ENCODE measurements at regions not wholly inside any gene's neighbourhood (a gene's known extent, or its start where the extent isn't known, plus 50 kb on each side); places are given as distances from the start of the nearest gene placed in this dataset.

DNA sequence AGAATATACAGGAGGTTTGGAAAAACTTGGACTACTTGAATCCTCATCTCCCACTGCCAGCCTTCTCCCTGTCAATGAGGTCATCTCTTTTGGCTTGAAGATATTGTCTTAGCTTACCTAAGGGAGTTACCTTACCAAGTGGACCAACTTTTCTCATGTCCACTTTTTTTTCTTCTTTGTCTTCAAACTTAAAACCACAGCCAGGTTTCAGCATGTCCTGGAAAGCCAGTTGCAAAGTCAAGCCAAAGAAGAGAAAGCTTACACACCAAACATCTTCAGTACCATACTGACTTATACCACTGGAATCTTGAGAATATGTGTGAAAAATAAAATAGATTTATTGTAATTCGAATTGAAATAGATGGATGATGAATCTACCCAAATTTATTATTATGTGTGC, 520.5 kb downstream of the HTR7 start:
- ATAC-seq = no peak

DNA sequence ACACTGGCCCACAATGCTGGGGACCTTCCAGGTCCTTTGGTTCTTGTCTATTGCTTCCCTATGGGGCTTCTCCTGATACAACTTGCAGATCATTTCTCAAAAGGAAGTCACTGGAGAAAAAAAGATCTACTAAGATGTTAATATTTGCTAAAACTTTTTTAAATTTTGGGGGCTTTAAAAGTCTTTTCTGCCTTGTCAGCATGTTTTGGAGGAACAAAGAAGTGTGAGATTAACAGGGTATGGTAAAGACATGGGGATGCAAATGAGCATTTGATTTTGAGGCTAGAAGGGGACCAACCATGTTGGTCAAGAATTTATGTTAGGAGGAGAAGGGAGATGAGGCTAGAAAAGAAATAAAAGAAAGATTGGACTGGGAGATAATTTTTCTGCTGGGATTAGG, 515.4 kb downstream of the HTR7 start:
- no peak for ATAC-seq

DNA sequence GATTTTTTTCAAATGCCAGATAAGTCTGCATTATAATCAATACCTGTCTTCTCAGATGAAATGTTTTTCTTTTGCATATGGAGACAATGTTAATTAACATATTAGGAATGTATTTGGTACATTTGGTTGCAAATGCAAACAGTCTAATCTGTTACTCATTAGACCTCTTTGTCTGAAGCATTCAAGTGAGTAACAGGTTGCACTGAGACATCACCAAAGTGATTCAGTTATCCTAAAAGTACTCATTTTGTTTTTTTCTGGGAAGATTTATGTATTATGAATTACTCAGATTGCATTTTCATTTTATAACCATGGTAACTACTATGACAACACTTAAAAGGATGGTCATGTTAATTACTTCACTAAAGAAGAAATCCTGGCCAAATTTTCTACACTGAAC, 513.6 kb downstream of the HTR7 start:
- ATAC-seq = no peak

DNA sequence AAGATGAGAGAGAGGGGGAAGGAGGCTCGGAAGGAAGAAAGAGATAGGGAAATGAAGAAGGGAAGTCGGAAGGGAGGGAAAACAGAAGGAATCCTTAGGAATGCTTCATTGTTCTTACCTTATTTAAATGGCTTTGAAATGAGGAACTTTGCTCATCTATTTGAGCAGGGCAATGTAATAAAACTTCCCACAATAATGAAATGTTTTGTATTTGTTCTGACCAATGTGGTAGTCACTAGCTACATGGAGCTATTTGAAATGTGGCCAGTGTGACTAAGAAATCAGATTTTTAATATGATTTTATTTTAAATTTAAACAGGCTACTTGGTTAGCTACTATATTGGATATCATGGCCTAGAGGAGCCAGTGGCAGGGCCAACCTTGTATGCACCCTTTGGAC, 510.6 kb downstream of the HTR7 start:
- no peak for ATAC-seq

DNA sequence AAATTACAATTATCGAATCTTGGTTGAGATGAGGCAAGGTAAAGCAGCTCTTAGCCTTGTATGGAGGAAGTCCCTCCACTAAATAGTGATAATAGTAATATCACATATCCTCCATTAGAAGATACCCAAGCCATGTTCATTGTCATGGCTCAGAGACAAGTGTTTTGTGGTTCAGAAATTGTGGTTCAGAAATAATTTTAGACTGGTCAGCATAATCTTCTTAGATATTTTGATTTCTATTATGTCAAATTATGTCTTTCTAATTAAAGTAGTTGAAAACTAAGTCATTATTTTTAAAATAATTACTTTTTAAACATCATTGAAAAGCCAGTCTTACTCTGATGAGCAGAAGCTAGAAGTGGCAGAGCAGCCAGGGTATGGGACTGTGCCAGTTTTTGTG, 507.7 kb downstream of the HTR7 start:
- ATAC-seq = no peak

DNA sequence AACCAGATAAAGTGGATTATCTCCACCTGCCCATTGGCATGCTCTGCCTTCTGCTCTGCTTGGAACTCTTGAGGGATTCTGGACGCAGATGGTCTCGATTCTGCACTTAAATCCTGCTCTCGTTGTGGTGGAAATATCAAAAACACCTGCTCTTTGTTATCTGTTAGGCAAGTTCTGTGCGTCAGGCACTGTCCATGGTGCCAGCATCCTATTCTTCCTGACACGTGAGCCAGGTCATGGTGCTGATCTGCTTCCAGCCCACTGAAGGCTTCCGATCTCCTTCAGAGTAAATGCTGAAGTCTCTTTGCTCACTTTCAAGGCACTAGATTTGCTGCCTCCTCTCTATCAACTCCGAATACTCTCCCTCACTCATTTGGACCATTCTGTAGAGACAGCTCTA, 505.6 kb downstream of the HTR7 start:
- ATAC-seq = no peak

DNA sequence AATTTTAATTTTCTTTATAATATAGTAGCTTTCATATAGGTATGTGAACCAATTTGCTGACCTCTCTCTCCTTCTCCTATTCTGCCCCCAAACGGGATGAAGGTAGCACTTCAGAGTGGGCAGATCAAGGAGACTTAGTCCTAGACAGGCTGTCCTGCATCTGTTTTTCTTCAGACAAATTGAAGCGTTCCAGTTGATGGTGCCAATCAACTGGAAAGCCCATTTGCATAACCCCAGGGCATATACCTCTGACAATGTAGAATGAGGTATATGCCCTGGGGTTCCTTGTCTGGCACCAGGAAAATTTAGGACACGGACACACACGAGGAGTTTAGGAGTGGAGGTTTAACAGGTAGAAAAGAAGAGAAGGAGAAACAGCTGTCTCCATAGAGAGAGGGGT, 502.9 kb downstream of the HTR7 start:
- no peak for ATAC-seq

DNA sequence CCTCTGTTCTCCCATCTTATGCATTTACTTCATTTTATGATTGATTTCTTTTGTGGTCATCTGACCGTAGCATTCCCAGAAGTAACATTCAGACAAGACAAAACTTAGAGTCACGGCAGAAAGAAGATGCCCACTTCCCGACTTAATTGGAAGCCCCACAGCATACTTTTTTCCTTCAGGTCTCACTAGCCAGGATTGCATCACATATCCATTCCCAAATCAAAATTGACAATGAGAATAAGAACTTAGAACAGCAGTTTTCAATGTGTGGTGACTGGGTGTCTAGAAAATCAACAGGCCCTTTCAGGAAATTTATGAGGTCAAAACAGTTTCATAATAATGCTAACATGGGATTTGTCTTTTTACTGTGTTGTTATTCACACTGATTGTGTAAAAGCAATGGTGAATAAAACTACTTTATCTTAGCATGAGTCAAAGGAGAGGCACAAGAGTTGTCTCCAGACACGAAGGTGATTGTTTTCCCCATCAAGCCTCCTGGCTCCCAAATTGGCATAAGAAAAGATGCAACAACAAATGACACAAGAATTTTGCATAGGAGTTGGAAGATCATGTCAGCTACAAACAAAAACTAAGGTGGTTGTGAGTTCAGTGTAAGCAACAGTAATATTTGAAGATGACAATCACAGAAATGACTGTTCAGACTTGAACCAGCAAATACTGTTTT, 493.9 kb downstream of the HTR7 start:
- ATAC-seq = no peak

DNA sequence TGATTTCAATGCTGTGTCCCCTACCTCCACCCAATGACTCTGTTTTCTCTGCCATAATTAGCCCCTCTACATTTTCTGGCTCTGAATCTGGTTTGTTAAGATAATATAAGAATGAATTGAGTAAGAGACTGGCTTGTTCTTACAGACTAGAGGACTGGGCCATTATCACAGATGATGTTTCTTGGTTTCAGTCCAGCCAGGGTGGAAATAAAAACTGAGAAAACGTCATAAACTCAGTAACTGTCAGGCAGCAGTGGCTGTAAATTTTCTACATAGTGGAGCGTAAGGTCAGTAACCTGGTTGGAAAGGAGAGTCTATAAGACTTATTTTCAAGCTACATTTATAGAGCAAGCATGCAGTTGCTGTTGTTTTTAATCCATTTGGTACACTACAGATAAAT, 485.4 kb downstream of the HTR7 start:
- ATAC-seq = no peak

DNA sequence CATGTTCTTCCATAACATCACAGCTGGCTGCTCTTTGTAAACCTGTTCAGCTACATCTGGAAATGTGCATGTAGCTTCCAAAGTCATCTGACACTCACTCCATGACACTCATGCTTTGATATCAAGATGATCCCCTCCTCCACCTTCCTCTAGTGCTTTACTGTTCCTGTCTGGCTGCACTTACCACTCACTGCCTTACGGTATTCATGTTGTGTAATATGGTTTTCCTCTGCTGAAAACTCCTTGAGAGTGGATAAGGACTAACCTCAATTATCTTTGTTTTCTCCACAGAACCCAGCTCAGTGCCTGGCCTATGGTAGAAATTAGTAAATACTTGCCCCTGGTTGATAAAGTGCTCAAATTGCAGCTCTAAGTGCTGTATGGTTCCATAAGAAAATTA, 483.9 kb downstream of the HTR7 start:
- ATAC-seq = no peak

DNA sequence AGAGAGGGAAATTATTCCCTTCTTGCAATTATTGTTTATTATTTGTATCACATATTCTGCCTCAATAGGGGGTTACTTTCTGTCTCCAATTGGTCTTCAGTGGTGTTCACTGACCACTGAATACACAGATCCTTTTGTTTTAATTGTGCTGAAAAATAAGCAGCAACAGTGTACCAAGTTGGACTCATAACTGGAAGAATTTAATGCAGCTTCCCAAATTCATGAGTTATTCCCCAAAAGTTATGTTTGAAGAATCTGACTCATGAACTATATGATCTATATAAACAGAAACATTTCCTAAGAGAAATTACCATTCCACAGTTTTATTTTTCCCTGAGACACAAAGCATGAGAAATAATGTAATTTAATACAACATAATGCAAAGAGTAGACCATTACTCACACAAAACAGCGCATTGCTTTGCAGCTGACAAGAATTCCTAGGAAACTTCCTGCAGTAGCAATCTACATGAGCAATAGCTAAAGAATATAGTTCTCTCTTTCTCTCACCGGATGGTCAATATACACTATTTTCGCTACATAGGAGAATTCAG, 479.2 kb downstream of the HTR7 start:
- no peak for ATAC-seq

DNA sequence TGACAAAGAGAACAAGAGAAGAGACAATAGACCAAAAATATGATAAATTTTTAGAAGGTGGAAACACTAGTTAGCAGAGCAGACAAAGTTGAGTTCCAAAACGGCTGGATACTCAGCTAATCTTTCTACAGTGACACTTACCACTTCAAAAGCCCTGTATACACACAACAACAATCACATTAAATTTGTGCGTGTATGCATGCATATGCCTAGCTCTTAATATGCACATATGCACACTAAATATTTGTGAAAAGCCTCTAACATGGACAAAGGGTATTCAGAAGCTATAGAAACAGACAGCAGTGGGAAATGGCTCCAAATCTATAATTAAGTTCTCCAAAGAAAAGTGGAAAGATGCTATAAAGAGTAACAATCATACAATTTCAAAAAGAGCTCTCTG, 476.4 kb downstream of the HTR7 start:
- no peak for ATAC-seq

DNA sequence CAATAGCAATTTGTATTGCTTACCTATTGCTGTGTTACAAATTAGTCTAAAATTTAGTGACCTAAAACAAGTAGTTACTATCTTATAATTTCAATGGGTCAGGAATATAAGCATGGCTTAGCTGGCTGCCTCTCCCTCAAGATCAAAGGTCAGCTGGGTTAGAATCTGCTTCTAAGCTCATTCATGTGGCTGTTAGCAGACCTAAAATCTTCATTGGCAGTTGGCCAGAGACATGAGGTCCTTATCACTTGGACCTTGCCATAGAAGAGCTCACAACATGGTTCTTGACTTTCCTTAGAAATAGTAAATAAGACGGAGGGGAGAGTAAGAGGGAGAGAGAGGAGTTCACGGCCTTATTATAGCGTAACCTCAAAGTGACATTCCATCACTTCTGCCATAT, 468.0 kb downstream of the HTR7 start:
- no peak for ATAC-seq

DNA sequence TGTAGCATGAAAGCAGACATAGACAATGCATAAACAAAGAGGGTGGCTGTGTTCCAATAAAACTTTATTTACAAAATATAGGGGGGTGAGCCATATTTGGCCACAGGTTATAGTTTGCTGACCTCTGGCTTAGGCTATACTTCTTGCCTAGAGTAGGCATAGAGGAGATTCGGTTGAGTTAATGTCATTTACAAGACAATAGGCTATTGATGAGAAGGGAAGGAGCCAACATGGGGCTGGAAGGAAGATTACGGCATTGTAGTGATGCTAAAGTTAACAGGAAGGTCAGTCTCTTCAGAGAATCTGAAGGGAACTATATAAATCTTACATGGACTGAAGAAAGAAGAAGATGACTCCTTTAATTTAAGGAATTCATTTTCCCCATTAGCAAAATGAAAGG, 463.5 kb downstream of the HTR7 start:
- ATAC-seq = no peak

DNA sequence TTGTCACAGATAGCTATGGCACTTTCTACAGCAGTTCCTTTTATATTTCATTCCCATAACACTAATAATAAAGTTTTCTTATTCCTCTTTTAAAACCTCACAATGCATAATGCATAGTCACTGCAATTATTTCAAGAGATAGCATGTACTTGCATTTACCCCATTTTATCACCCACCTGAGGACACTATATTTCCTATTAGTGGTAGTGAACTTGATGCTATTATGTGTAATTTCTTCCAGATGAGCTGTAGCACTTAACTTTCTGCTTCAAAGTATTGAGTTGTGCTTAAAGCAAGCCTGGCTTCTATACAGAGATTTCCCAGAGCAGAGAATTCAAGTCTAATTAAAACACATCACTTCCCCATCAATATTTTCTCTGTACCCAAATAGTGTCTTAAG, 461.1 kb downstream of the HTR7 start:
- ATAC-seq = no peak

DNA sequence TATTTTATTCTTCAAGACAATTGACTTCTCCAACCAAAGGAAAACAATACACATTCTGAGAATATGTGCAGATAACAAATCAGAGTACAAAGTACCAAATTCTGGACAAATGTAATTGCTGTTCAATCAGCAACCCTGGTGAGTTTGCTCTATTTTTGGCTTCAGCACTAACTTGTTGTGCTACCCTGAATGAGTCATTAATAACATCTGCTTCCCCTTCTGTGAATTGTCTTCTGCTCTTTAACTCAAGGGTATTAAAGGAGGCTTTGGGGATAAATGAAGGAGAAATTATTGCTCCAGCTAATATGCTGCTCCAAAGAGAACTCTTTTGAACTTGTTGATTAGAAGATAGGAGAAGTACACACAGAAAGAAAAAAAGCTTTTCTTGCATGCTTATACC, 459.3 kb downstream of the HTR7 start:
- no peak for ATAC-seq

DNA sequence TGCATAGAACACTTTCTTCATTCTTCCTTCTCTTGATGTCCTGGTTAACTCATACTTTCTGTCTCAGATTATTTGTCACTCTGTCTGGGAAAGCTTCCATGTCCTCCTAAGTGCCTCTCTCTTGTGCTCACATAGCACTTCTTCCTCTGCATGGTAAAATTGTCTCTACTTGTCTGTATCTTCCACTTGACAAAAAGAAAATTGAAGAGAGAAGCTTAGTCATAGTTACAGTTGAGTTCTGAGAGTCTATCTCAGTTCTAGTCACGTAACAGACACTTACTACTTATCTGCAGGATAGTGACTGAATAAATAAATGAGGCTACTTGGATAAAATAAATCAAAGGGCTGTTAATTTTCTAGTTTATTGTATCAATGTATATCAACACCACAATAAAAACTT, 458.1 kb downstream of the HTR7 start:
- ATAC-seq = no peak

DNA sequence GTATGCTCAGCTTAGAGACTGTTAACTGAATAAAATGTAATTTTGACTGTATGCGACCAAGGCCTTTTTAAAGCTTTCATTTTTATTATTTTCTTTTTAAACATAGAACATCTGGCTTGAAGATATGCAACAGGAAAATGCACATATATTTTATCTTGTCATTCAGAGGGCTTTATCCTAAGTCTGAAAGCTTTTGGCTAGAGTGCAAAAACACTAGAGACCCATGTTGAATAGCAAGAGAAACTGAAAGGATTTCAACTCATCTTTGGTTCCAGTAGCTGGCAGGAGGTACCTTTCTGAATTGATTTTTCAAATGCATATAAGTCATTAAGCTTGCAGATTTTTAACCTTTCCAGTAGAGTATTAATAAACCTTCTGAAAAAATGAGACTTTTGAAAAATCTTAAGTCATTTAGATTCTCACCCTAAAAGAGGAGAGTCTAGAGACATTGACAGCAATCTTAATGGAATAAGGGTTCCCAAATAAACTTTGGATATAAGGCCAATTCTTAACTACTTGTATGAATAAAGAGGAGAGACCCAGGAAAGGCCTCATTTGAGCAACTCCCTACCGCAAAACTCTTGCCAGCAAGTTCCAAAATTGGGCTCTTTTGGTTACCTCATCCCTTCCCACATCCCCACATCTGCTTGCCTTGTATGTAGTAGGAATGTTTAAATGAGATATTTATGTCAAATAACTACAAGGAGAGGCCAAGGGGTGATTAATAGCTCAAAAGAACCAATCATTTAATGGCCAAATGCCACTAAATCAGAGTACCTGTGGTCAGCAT, 454.4 kb downstream of the HTR7 start:
- ATAC-seq = no peak

DNA sequence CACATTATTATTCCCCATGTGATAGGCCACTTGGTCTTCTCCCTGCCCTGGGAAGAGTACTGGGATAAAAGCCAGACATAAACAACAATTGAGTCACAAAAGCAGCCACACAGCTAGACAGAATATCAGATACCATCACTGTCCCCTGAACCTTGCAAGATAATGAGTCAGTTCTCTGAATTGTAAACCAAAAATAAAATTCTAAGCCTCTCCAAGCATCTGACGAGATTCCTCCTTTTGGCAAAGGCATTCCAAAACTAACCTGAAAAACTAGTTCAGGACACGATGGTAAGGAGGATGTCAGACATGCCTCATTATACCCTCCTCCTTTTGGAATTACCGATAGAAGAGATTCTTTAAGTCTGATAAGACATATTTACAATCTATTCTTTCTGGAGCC, 450.7 kb downstream of the HTR7 start:
- ATAC-seq = no peak

DNA sequence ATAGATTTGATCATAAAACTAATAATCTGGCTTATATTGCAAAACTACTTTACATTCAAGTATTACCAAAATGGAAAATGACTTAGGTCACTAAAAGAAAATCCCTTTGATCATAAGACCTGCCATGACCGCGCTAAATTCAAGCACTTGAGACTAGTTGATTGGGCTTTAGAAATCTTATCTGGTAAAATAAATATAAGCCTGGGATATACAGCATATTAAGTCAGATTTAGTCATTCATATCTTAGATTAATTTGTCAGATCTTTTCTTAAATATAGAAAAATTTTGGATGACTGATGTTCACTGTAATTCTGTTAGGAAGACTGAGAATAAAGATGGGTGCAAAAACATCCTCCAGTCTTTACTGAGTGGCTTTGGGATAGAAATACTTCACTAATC, 450.0 kb downstream of the HTR7 start:
- no peak for ATAC-seq

DNA sequence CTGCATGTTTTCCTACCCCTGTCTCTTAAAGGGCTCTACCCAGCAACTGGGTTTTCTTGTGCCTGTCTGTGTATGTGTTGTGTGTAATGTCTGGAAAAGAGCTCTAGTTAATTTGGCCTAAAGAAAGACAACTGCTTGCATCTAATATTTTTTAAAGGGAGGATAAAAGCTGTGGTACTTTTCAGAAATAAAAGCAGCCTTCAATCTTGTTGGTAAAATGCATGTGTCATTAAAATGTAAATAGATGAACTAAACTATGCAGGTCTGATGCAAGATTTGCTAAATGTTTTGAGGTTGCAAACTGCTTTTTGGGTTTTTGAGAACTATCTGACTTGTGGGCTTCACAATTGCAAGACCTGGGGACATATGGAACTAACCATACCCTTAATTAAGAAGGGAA, 445.3 kb downstream of the HTR7 start:
- ATAC-seq = no peak

DNA sequence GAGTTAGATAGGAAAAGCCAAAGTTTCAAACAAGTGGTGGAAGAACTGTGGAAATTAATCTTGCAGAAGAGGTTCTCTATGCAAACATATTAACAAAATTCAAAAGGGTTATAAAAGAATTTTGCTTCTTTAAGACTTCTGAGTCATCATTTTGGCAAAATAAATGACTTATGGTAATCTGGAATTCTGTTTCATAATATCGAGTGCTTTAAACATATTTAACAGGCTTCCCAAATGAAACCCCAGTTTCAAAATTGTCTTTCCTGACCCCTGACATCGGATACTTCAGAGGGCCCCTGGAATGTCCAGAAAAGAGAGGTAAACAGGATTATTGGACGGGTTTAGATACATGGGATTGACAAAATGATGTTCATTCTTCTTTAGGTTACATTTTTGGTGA, 444.6 kb downstream of the HTR7 start:
- ATAC-seq = no peak

DNA sequence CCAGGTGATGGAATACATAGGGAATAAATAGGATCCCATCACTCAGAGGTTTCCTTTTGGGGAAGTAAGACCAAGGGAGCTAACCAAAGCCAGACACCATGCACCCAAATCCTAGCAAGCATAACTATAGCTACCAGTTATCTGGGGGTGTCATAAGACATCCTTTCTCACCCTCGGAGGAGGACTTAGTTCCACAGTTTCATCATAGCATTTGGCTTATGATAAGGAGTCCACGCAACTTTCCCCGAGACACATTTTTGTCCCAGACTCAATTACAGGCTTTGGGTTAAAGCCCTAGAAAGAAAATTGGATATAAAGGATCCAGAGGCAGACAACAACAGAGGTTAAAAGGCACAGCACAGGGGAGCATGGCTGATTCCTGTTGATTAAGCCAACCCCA, 442.9 kb downstream of the HTR7 start:
- ATAC-seq = no peak

DNA sequence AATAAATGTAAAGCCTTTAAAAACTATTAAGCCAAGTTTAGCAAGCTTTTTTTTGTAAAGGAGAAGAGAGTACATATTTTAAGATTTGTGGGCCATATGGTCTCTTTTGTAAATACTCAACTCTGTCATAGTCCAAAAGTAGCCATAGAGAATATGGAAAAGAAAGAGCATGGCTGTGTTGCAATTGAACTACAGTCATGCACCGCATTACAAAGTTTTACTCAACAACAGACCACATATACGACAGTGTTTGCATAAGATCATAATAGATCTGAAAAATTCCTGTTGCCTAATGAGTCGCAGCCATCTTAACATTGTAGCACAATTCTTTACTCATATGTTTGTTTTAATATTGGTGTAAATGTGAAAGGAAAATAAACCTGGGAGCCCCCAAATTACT, 440.8 kb downstream of the HTR7 start:
- peak; percentile 13 for ATAC-seq
